Lung (tissue), 11 donors: ENCODE measurements at regions not wholly inside any gene's neighbourhood (a gene's known extent, or its start where the extent isn't known, plus 50 kb on each side); places are given as distances from the start of the nearest gene placed in this dataset.
A peak's percentile ranks its signal among the peaks of the same experiment; 100 is the strongest.

Experiments
- ATAC-seq: fragments of 200-7000 bp; cut with Tn5 transposase; one replicate; pipeline ENCODE4 v1.9.1; 2020; ENCODE audit warnings: moderate number of reproducible peaks; ENCODE audit not compliant: insufficient read depth, low FRiP score
- DNase-seq, 3 donors: peaks; one replicate each; pipeline ENCODE4 v3.0.0-alpha.2; 2013 to 2017
- H3K27ac ChIP-seq, 2 donors: one replicate each; pipeline ENCODE4 v1.5.1; 2013; ENCODE audit warnings: mild to moderate bottlenecking in 2 of 2, moderate library complexity in 2 of 2, control low read depth in 1 of 2, inconsistent platforms in 1 of 2, low read depth in 1 of 2, low read length in 1 of 2
- H3K27me3 ChIP-seq, 3 donors: one replicate each; pipeline ENCODE4 v1.5.1; 2013; ENCODE audit warnings: low read length in 2 of 3; ENCODE audit not compliant: control insufficient read depth in 3 of 3, insufficient read depth in 3 of 3
- H3K36me3 ChIP-seq, 4 donors: one replicate each; pipeline ENCODE4 v1.5.1; 2013; ENCODE audit warnings: low read length in 4 of 4, mild to moderate bottlenecking in 1 of 4, moderate library complexity in 1 of 4; ENCODE audit not compliant: control insufficient read depth in 4 of 4, insufficient read depth in 4 of 4
- H3K4me1 ChIP-seq, 5 donors: one replicate each; pipeline ENCODE4 v1.5.1; 2013; ENCODE audit warnings: low read length in 5 of 5, mild to moderate bottlenecking in 2 of 5, moderate library complexity in 1 of 5; ENCODE audit not compliant: control insufficient read depth in 5 of 5, insufficient read depth in 5 of 5
- H3K4me3 ChIP-seq: one replicate; pipeline ENCODE4 v1.5.1; 2013; ENCODE audit warnings: mild to moderate bottlenecking, control low read depth, moderate library complexity
- H3K9ac ChIP-seq, 2 donors: one replicate each; pipeline ENCODE4 v1.5.1; 2013; ENCODE audit warnings: low read length in 2 of 2, control low read depth in 1 of 2; ENCODE audit not compliant: insufficient read depth in 1 of 2
- H3K9me3 ChIP-seq, 4 donors: one replicate each; pipeline ENCODE4 v1.5.1; 2013; ENCODE audit warnings: low read length in 3 of 4, mild to moderate bottlenecking in 1 of 4, moderate library complexity in 1 of 4; ENCODE audit not compliant: control insufficient read depth in 4 of 4, insufficient read depth in 3 of 4
- WGBS, 2 donors: extraction: QIAGEN DNeasy Blood & Tissue Kit; methylation state at CpG; one replicate each; pipeline ENCODE4 v1.1.7; 2013; 5-methylcytosine and 5-hydroxymethylcytosine counted together
- TF ChIP-seq, protein P1 (sequence below): IDR thresholded peaks from 2 replicates; pipeline ENCODE4 v1.5.1; 2012; ENCODE audit warnings: mild to moderate bottlenecking; ENCODE audit errors: control extremely low read depth, extremely low read depth
- donor health status: control.
- donor health status: control.
- donor health status: Bipolar disorder and iron deficiency.
- donor health status: healthy.
- donor health status: DM: yes; HTN: yes; CAD: no.

DNA sequence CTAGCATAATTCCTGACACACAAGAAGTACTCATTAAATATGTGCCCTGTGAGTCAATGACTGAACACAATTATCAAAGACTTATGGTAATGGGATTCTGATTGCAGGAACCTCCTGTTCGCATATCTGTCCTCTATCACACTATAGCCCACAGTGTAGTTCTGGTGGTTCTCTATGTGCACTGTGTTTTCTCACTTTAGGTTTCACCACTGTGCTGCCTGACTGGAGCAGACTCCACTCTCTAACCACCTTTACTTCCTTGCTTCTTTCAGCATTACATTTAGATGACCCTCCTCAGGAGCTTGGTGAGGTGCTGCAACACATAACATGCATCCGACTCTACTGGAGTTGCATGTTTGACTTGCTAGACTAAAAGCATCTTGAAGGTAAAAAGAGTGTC is 777.1 kb downstream of the SQOR start:
- TF ChIP-seq, protein P1, sequence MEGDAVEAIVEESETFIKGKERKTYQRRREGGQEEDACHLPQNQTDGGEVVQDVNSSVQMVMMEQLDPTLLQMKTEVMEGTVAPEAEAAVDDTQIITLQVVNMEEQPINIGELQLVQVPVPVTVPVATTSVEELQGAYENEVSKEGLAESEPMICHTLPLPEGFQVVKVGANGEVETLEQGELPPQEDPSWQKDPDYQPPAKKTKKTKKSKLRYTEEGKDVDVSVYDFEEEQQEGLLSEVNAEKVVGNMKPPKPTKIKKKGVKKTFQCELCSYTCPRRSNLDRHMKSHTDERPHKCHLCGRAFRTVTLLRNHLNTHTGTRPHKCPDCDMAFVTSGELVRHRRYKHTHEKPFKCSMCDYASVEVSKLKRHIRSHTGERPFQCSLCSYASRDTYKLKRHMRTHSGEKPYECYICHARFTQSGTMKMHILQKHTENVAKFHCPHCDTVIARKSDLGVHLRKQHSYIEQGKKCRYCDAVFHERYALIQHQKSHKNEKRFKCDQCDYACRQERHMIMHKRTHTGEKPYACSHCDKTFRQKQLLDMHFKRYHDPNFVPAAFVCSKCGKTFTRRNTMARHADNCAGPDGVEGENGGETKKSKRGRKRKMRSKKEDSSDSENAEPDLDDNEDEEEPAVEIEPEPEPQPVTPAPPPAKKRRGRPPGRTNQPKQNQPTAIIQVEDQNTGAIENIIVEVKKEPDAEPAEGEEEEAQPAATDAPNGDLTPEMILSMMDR, result no peak
- 95% methylated on average over 2 of the region's 2 CpGs for WGBS, 2 donors
- no peaks in the 10 kb centered on the region for H3K36me3 ChIP-seq
- peaks cover 0 to 4% (median 0%) of the 10 kb centered on the region in 5 donors for H3K4me1 ChIP-seq
- ATAC-seq (no peak), DNase-seq (no peak)
- H3K9ac ChIP-seq, result no peak overlapping the region
- no peaks in the 10 kb centered on the region for H3K9me3 ChIP-seq
- no peaks in the 10 kb centered on the region for H3K27me3 ChIP-seq
- H3K27ac ChIP-seq, result no peak overlapping the region
- H3K4me3 ChIP-seq, result no peak overlapping the region

DNA sequence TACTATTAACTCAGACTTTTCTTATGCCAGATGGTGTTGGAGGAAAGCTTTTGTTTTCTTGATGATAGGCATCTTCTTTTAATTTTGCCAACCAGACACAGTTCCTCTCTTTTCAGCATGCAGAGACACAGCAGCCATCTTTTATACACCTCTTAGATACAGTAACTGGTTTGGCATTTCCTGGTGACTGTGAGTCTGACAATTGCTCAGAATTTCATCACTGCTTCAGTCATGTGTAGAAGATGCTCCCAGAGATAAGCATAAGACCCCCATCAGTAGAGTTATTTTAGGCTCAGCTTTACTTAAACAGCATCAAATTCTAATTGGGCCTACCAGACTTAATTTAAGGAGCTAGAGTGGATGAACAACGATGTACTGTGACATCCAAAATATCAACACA is 779.0 kb downstream of the SQOR start:
- ATAC-seq (no peak), DNase-seq (no peak)
- H3K4me3 ChIP-seq, result no peak overlapping the region
- no peak overlapping the region for H3K9ac ChIP-seq
- no peak overlapping the region for H3K27ac ChIP-seq
- no peaks in the 10 kb centered on the region for H3K9me3 ChIP-seq
- no peaks in the 10 kb centered on the region for H3K36me3 ChIP-seq
- WGBS, 2 donors, result 84 to 90% methylated on average over 1 of the region's 1 CpG
- TF ChIP-seq, protein P1, result no peak
- H3K27me3 ChIP-seq, result no peaks in the 10 kb centered on the region
- H3K4me1 ChIP-seq, result peaks cover 0 to 4% (median 0%) of the 10 kb centered on the region in 5 donors

DNA sequence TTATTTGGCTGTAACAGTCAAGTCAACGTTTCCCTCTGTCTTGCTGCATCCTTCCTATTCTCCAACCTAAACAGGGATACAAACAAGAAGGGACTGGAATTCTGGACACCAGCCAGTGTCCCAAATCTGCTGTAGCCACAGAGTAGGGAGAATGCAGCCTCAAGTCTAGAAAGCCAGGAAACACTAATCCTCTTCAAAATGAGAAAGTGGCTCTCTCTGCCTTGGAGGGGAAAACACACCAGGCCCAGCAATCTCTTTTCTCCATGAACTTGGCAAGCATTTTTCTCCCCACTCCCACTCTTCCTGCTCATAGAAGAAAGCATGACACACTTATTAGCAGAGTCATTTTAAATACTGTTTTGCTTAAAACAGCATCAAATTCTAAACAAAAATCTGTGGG is 781.7 kb downstream of the SQOR start:
- no peak overlapping the region for H3K27ac ChIP-seq
- H3K9me3 ChIP-seq, result no peaks in the 10 kb centered on the region
- no peak for ATAC-seq
- no peak overlapping the region for H3K9ac ChIP-seq
- H3K36me3 ChIP-seq, result no peaks in the 10 kb centered on the region
- DNase-seq, result peak in 2 of 3 donors; percentile 52 to 79
- TF ChIP-seq, protein P1, result no peak
- H3K27me3 ChIP-seq, result no peaks in the 10 kb centered on the region
- no peak overlapping the region for H3K4me3 ChIP-seq
- WGBS, 2 donors, result 38% methylated on average over 1 of the region's 1 CpG
- H3K4me1 ChIP-seq, result peaks cover 0 to 20% (median 0%) of the 10 kb centered on the region in 5 donors

DNA sequence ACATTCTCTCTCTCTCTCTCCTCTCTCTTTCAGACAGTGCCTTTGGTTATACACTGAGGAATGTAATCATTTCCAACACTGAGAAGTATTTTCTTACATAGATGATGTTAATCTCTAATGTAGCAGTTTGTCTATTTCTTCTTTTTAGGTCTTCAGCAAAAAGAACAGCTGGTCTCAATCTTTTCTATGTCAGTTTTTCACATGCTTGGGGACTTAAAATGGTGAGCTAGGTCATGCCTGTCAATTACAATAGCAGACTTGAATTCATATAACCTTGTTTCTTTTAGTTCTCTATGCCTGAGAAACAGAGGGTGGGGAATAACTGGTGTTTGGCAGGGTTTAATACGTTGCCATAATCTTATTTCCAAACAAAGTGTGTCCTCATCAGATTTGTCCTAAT is 786.2 kb downstream of the SQOR start:
- WGBS, 2 donors, result 42 to 52% methylated on average over 1 of the region's 1 CpG
- Histone ChIP-seq H3K36me3 (no peaks in the 10 kb centered on the region), H3K9me3 (peaks cover 0 to 9% (median 0%) of the 10 kb centered on the region in 4 donors), H3K9ac (no peak overlapping the region), H3K27me3 (no peaks in the 10 kb centered on the region), H3K4me1 (peaks cover 0 to 21% (median 0%) of the 10 kb centered on the region in 5 donors), H3K4me3 (no peak overlapping the region), H3K27ac (no peak overlapping the region)
- ATAC-seq (no peak), DNase-seq (peak in 2 of 3 donors; percentile 72 to 73)
- TF ChIP-seq, protein P1, result no peak
